ENCODE measurements at regions not wholly inside any gene's neighbourhood (a gene's known extent, or its start where the extent isn't known, plus 50 kb on each side); places are given as distances from the start of the nearest gene placed in this dataset.

- TF ChIP-seq PHF8 (IDR thresholded peaks at IDR 0.05; ENCODE audit: borderline replicate concordance, low read depth) (no peak), GATA3 (IDR thresholded peaks at IDR 0.05; ENCODE audit: borderline replicate concordance) (no peak), POLR2AphosphoS2 (conservative IDR thresholded peaks at IDR 0.05; ENCODE audit: low read length) (no peak), KDM1A (IDR thresholded peaks at IDR 0.05; ENCODE audit: low read depth) (no peak)
These were observed 374.6 kb upstream of the ARID1B start (continued) for GRCh38 chr6:156402628-156403027.

GRCh38 chr6:156402227-156402626, 375.0 kb upstream of the ARID1B start:
- H3K4me1 ChIP-seq, result no peaks in the 10 kb centered on the region
- no peak overlapping the region for H3K4me3 ChIP-seq
- 45% methylated on average over 1 of the region's 1 CpG for WGBS (ENCODE audit: missing lambda C conversion rate)
- DNase-seq (ENCODE audit: low read depth in 1 of 2, low spot score in 1 of 2), result no peak
- H3K4me2 ChIP-seq, result no peak overlapping the region
- TF ChIP-seq CBX8 (IDR thresholded peaks at IDR 0.05), result no peak
- TF ChIP-seq HOXA7 (CRISPR knock-in tag; IDR thresholded peaks at IDR 0.05), result no peak
- TF ChIP-seq RCOR1 (IDR thresholded peaks at IDR 0.05; ENCODE audit: low read depth, low read length), result no peak
- no peak for TF ChIP-seq HDAC2 (IDR thresholded peaks at IDR 0.05)
- no peak for TF ChIP-seq CTCF (IDR thresholded peaks at IDR 0.05)
- no peak for TF ChIP-seq RARB (CRISPR knock-in tag; IDR thresholded peaks at IDR 0.05)
- no peak for TF ChIP-seq HEYL (CRISPR knock-in tag; IDR thresholded peaks at IDR 0.05)
- no peak for TF ChIP-seq ZNF302 (CRISPR knock-in tag; IDR thresholded peaks at IDR 0.05)
- H3K27ac ChIP-seq, result no peak overlapping the region
- ATAC-seq, result no peak
- no peaks in the 10 kb centered on the region for H3K9me3 ChIP-seq
- POLR2A ChIA-PET, result no interaction called here
- no peak for FAIRE-seq
- CTCF ChIA-PET, result no interaction called here

GRCh38 chr6:156400487-156400886, 376.7 kb upstream of the ARID1B start:
- ChIA-PET CTCF (no interaction called here), POLR2A (no interaction called here)
- Histone ChIP-seq H3K9me3 (no peaks in the 10 kb centered on the region), H3K27ac (no peak overlapping the region), H3K4me3 (no peak overlapping the region), H3K4me1 (no peaks in the 10 kb centered on the region), H3K4me2 (no peak overlapping the region)
- FAIRE-seq, result no peak
- 14% methylated on average over 4 of the region's 4 CpGs for WGBS (ENCODE audit: missing lambda C conversion rate)
- DNase-seq (ENCODE audit: low read depth in 1 of 2, low spot score in 1 of 2), result no peak
- TF ChIP-seq CBX2 (IDR thresholded peaks at IDR 0.05; ENCODE audit: borderline replicate concordance, low read depth) (no peak), POLR2AphosphoS2 (conservative IDR thresholded peaks at IDR 0.05; ENCODE audit: low read length) (no peak), MAX (IDR thresholded peaks at IDR 0.05) (no peak), CEBPB (IDR thresholded peaks at IDR 0.05) (no peak), RAD21 (conservative IDR thresholded peaks at IDR 0.05 in 1 of 2, IDR thresholded peaks at IDR 0.05 in 1 of 2) (no peak), GATA3 (IDR thresholded peaks at IDR 0.05; ENCODE audit: borderline replicate concordance) (no peak), TFCP2L1 (CRISPR knock-in tag; IDR thresholded peaks at IDR 0.05) (no peak), HDAC2 (IDR thresholded peaks at IDR 0.05) (no peak), ESRRA (IDR thresholded peaks at IDR 0.05; ENCODE audit: borderline replicate concordance, low read length) (no peak), NFE2L2 (conservative IDR thresholded peaks at IDR 0.05; ENCODE audit: low read length) (no peak), CHD2 (IDR thresholded peaks at IDR 0.05; ENCODE audit: low read length, partially characterized antibody) (no peak)
- ATAC-seq, result no peak

GRCh38 chr6:156398966-156399365, 378.2 kb upstream of the ARID1B start:
- Histone ChIP-seq H3K4me2 (no peak overlapping the region), H3K27ac (no peak overlapping the region), H3K4me1 (no peaks in the 10 kb centered on the region), H3K9me3 (no peaks in the 10 kb centered on the region), H3K4me3 (no peak overlapping the region)
- 50% methylated on average over 2 of the region's 2 CpGs for WGBS (ENCODE audit: missing lambda C conversion rate)
- ChIA-PET POLR2A (no interaction called here), CTCF (interaction anchor here (0.6 to 0.9 kb wide), 2 partner anchors 13 to 134 kb away, joined by 3 read pairs; no protein-coding TSS in a partner anchor)
- no peak for FAIRE-seq
- ATAC-seq, result no peak
- no peak for DNase-seq (ENCODE audit: low read depth in 1 of 2, low spot score in 1 of 2)
- no peak for TF ChIP-seq MYC (IDR thresholded peaks at IDR 0.05; ENCODE audit: borderline replicate concordance, low read length)
- no peak for TF ChIP-seq EP300 (IDR thresholded peaks at IDR 0.05)
- TF ChIP-seq PBX3 (IDR thresholded peaks at IDR 0.05), result no peak
- TF ChIP-seq REST (IDR thresholded peaks at IDR 0.05), result no peak
- TF ChIP-seq FOXS1 (CRISPR knock-in tag; IDR thresholded peaks at IDR 0.05), result no peak
- no peak for TF ChIP-seq RFX5 (IDR thresholded peaks at IDR 0.05)
- no peak for TF ChIP-seq CHD4 (IDR thresholded peaks at IDR 0.05; ENCODE audit: borderline replicate concordance)
- TF ChIP-seq HOXB5 (CRISPR knock-in tag; IDR thresholded peaks at IDR 0.05), result no peak
- TF ChIP-seq ZFP36 (IDR thresholded peaks at IDR 0.05; ENCODE audit: borderline replicate concordance, partially characterized antibody), result no peak

All from A549 (cell line).